Stimulated activated naive CD4-positive, alpha-beta T cell (primary cell): ENCODE measurements at regions not wholly inside any gene's neighbourhood (a gene's known extent, or its start where the extent isn't known, plus 50 kb on each side); places are given as distances from the start of the nearest gene placed in this dataset.

Experiments
- DNase-seq, 6 experiments: peaks; one replicate each; lab custom pipeline; 2025; lab: John Stamatoyannopoulos, UW

- DNase-seq, result no peak
Observed at GRCh38 chr4:107164962-107165475, 128.9 kb upstream of the DKK2 start.

- no peak for DNase-seq
Observed at GRCh38 chr4:107156443-107156842, 120.3 kb upstream of the DKK2 start.

GRCh38 chr4:107155366-107155765, 119.3 kb upstream of the DKK2 start:
- DNase-seq, result no peak

- DNase-seq, result no peak
Observed at GRCh38 chr4:107153956-107154355, 117.8 kb upstream of the DKK2 start.

GRCh38 chr4:107153228-107153627, 117.1 kb upstream of the DKK2 start:
- DNase-seq, result no peak

GRCh38 chr4:107151173-107151572, 115.1 kb upstream of the DKK2 start:
- no peak for DNase-seq

GRCh38 chr4:107148904-107149303, 112.8 kb upstream of the DKK2 start:
- no peak for DNase-seq

- DNase-seq, result no peak
Observed at GRCh38 chr4:107147873-107148272, 111.8 kb upstream of the DKK2 start.

GRCh38 chr4:107138433-107138832, 102.3 kb upstream of the DKK2 start:
- DNase-seq, result no peak

GRCh38 chr4:107133965-107134653, 98.0 kb upstream of the DKK2 start:
- no peak for DNase-seq

GRCh38 chr4:107131295-107131694, 95.2 kb upstream of the DKK2 start:
- no peak for DNase-seq

GRCh38 chr4:107130157-107130556, 94.0 kb upstream of the DKK2 start:
- DNase-seq, result no peak

GRCh38 chr4:107129611-107130010, 93.5 kb upstream of the DKK2 start:
- DNase-seq, result no peak

- DNase-seq, result no peak
Observed at GRCh38 chr4:107129076-107129475, 93.0 kb upstream of the DKK2 start.

GRCh38 chr4:107128116-107128515, 92.0 kb upstream of the DKK2 start:
- no peak for DNase-seq

GRCh38 chr4:107125496-107125895, 89.4 kb upstream of the DKK2 start:
- no peak for DNase-seq

- no peak for DNase-seq
Observed at GRCh38 chr4:107122736-107123135, 86.6 kb upstream of the DKK2 start.

- DNase-seq, result no peak
Observed at GRCh38 chr4:107120661-107121060, 84.5 kb upstream of the DKK2 start.

GRCh38 chr4:107117726-107118125, 81.6 kb upstream of the DKK2 start:
- DNase-seq, result no peak

- DNase-seq, result no peak
Observed at GRCh38 chr4:107115185-107115847, 79.2 kb upstream of the DKK2 start.

GRCh38 chr4:107114059-107114458, 77.9 kb upstream of the DKK2 start:
- no peak for DNase-seq

- no peak for DNase-seq
Observed at GRCh38 chr4:107098401-107098800, 62.3 kb upstream of the DKK2 start.

- DNase-seq, result no peak
Observed at GRCh38 chr4:107094976-107095375, 58.9 kb upstream of the DKK2 start.

- no peak for DNase-seq
Observed at GRCh38 chr4:107094332-107094731, 58.2 kb upstream of the DKK2 start.
